Fibroblast of lung (primary cell): ENCODE measurements at regions not wholly inside any gene's neighbourhood (a gene's known extent, or its start where the extent isn't known, plus 50 kb on each side); places are given as distances from the start of the nearest gene placed in this dataset.

ENCODE experiments used
- DNase-seq, 2 donors: peaks; one replicate each; pipeline versions ENCODE4 v3.0.0 to v3.0.0-alpha.2; 2010; ENCODE audit warnings: low read depth in 2 of 2
- H2AFZ ChIP-seq: 2 replicates; pipeline ENCODE4 v1.5.1; 2012; ENCODE audit warnings: low read length, control low read depth, inconsistent platforms
- H3K27ac ChIP-seq: 2 replicates; pipeline ENCODE4 v1.5.1; 2011; ENCODE audit warnings: low read length, control low read depth; ENCODE audit not compliant: insufficient read depth
- H3K27me3 ChIP-seq: 2 replicates; pipeline ENCODE4 v1.5.1; 2011; ENCODE audit warnings: mild to moderate bottlenecking, low read length; ENCODE audit not compliant: control insufficient read depth, insufficient read depth
- H3K36me3 ChIP-seq: 2 replicates; pipeline ENCODE4 v1.5.1; 2011; ENCODE audit warnings: low read length; ENCODE audit not compliant: control insufficient read depth, insufficient read depth
- H3K4me1 ChIP-seq: 2 replicates; pipeline ENCODE4 v1.5.1; 2011; ENCODE audit warnings: low read length; ENCODE audit not compliant: control insufficient read depth, insufficient read depth; ENCODE audit errors: extremely low read depth
- H3K4me2 ChIP-seq: 2 replicates; pipeline ENCODE4 v1.5.1; 2011; ENCODE audit warnings: low read length, control low read depth; ENCODE audit not compliant: insufficient read depth; ENCODE audit errors: extremely low read depth
- H3K4me3 ChIP-seq, 4 experiments: fragments of 200-600 bp in 1 of 4; sonication (generic) in 1 of 4; replicated peaks in 1 of 4; 2 replicates each; pipeline ENCODE4 v1.5.1; 2011 to 2016; ENCODE audit warnings: low read length in 4 of 4, low read depth in 3 of 4, mild to moderate bottlenecking in 3 of 4, control low read depth in 2 of 4, inconsistent platforms in 1 of 4, mixed read lengths in 1 of 4; ENCODE audit not compliant: insufficient read depth in 1 of 4; ENCODE audit errors: control extremely low read depth in 1 of 4
- H3K79me2 ChIP-seq: 2 replicates; pipeline ENCODE4 v1.5.1; 2012; ENCODE audit warnings: mild to moderate bottlenecking, low read length, inconsistent platforms; ENCODE audit not compliant: control insufficient read depth, insufficient read depth
- H3K9ac ChIP-seq: 2 replicates; pipeline ENCODE4 v1.5.1; 2011; ENCODE audit warnings: mild to moderate bottlenecking, low read length, control low read depth; ENCODE audit not compliant: insufficient read depth
- H3K9me3 ChIP-seq: 2 replicates; pipeline ENCODE4 v1.5.1; 2012; ENCODE audit warnings: low read depth, low read length; ENCODE audit not compliant: control insufficient read depth, insufficient read depth
- H4K20me1 ChIP-seq: 2 replicates; pipeline ENCODE4 v1.5.1; 2011; ENCODE audit warnings: low read length; ENCODE audit not compliant: control insufficient read depth, insufficient read depth; ENCODE audit errors: extremely low read depth
- CTCF ChIP-seq, 2 donors: IDR thresholded peaks in 1 of 2; conservative IDR thresholded peaks in 1 of 2; 1 replicate in 1 of 2; 2 replicates in 1 of 2; pipeline ENCODE4 v1.5.1; 2011 to 2012; ENCODE audit warnings: low read length in 2 of 2, control low read depth in 1 of 2, inconsistent platforms in 1 of 2, low read depth in 1 of 2, mild to moderate bottlenecking in 1 of 2
- EZH2 ChIP-seq: IDR thresholded peaks from 2 replicates; pipeline ENCODE4 v1.5.1; 2012; ENCODE audit warnings: low read length, control low read depth, mild to moderate bottlenecking; ENCODE audit errors: missing control alignments

- no peak overlapping the region for H3K9ac ChIP-seq
- no peaks in the 10 kb centered on the region for H3K36me3 ChIP-seq
These were observed 51.2 kb upstream of the TCL1B start for GRCh38 chr14:95635051-95635450.

More at GRCh38 chr14:95635051-95635450, 51.2 kb upstream of the TCL1B start:
- H3K27ac ChIP-seq = no peak overlapping the region
- H3K79me2 ChIP-seq = no peaks in the 10 kb centered on the region
- H3K4me2 ChIP-seq = no peak overlapping the region
- TF ChIP-seq CTCF (conservative IDR thresholded peaks at IDR 0.05 in 1 of 2, IDR thresholded peaks at IDR 0.05 in 1 of 2; ENCODE audit: low read depth in 1 of 2, low read length in 2 of 2) = no peak
- TF ChIP-seq EZH2 = no peak
- H3K4me3 ChIP-seq = no peak overlapping the region
- DNase-seq = no peak
- H4K20me1 ChIP-seq = no peaks in the 10 kb centered on the region
- H2AFZ ChIP-seq = no peak overlapping the region
- no peaks in the 10 kb centered on the region for H3K27me3 ChIP-seq
- H3K9me3 ChIP-seq = no peaks in the 10 kb centered on the region
- H3K4me1 ChIP-seq = no peaks in the 10 kb centered on the region
